HCT116 (cell line): ENCODE measurements at regions not wholly inside any gene's neighbourhood (a gene's known extent, or its start where the extent isn't known, plus 50 kb on each side); places are given as distances from the start of the nearest gene placed in this dataset.

ENCODE experiments used
- ATAC-seq: fragments of 200-7000 bp; cut with Tn5 transposase; 2 replicates; pipeline ENCODE4 v1.9.1; 2020; ENCODE audit warnings: mild to moderate bottlenecking, moderate library complexity
- BruUV-seq: library from RNA; stranded (reverse); fragments of 400-500 nt; replicated peaks from 2 replicates; lab custom pipeline; 2021; lab: Mats Ljungman, UMichigan
- CTCF ChIA-PET: fragments of 300-600 bp; sonication (Branson Sonifier 250); formaldehyde crosslinking; loops from one replicate; lab custom pipeline; 2021; ENCODE audit warnings: antibody characterized with exemption; lab: Charles Lee
- POLR2A ChIA-PET: fragments of 300-600, 350-600 bp; sonication (Branson Sonifier 250); formaldehyde crosslinking; loops from one replicate; lab custom pipeline; 2021; ENCODE audit warnings: antibody characterized with exemption; lab: Charles Lee
- RAD21 ChIA-PET, 2 experiments: fragments of 300-600 bp; sonication (Branson Sonifier 250); formaldehyde crosslinking; loops; one replicate each; lab custom pipeline; 2023; ENCODE audit warnings: low total read pairs in 2 of 2; ENCODE audit not compliant: uncharacterized antibody in 2 of 2, unreplicated experiment in 2 of 2, low non-redundant PET in 1 of 2; lab: Charles Lee
- DNase-seq: peaks from one replicate; pipeline ENCODE4 v3.0.0-alpha.2; 2010; ENCODE audit warnings: low read depth, low spot score
- H2AFZ ChIP-seq: fragments of 200-600 bp; shearing (Covaris generic), sonication (generic); 2 replicates; pipeline ENCODE4 v1.6.1; 2017; ENCODE audit warnings: low read depth, mixed run types, mixed read lengths, antibody characterized with exemption, low read length; ENCODE audit not compliant: poor library complexity, severe bottlenecking
- H3K27ac ChIP-seq: 2 replicates; pipeline ENCODE4 v1.5.1; 2012; ENCODE audit warnings: low read depth, low read length
- H3K27me3 ChIP-seq: fragments of 200-600 bp; sonication (generic); 2 replicates; pipeline ENCODE4 v1.6.1; 2016; ENCODE audit warnings: mixed run types, low read length, mixed read lengths; ENCODE audit not compliant: insufficient read depth
- H3K36me3 ChIP-seq, 2 experiments: fragments of 200-500 bp in 1 of 2; fragments of 200-600 bp in 1 of 2; sonication (Bioruptor generic) in 1 of 2; sonication (generic) in 1 of 2; 2 replicates each; pipeline versions ENCODE4 v1.5.1 to v1.6.1; 2014 to 2016; ENCODE audit warnings: low read length in 2 of 2, inconsistent platforms in 1 of 2, mixed read lengths in 1 of 2, mixed run types in 1 of 2; ENCODE audit not compliant: insufficient read depth in 2 of 2, control insufficient read depth in 1 of 2
- H3K4me1 ChIP-seq, 2 experiments: fragments of 200-600 bp in 1 of 2; sonication (generic) in 1 of 2; 2 replicates each; pipeline versions ENCODE4 v1.5.1 to v1.6.1; 2012 to 2017; ENCODE audit warnings: low read length in 2 of 2, inconsistent platforms in 1 of 2, mild to moderate bottlenecking in 1 of 2, mixed read lengths in 1 of 2, mixed run types in 1 of 2, moderate library complexity in 1 of 2; ENCODE audit not compliant: insufficient read depth in 2 of 2, control insufficient read depth in 1 of 2
- H3K4me2 ChIP-seq: fragments of 200-600 bp; sonication (generic); 2 replicates; pipeline ENCODE4 v1.6.1; 2017; ENCODE audit warnings: mixed run types, low read length, mixed read lengths
- H3K4me3 ChIP-seq, 2 experiments: fragments of 200-600 bp in 1 of 2; sonication (generic) in 1 of 2; replicated peaks in 1 of 2; 2 replicates each; pipeline ENCODE4 v1.5.1; 2011 to 2016; ENCODE audit warnings: low read length in 2 of 2, control low read depth in 1 of 2, low read depth in 1 of 2, mild to moderate bottlenecking in 1 of 2, mixed read lengths in 1 of 2, mixed run types in 1 of 2
- H3K79me2 ChIP-seq: fragments of 200-600 bp; sonication (generic); 2 replicates; pipeline ENCODE4 v1.6.1; 2017; ENCODE audit warnings: mild to moderate bottlenecking, mixed run types, low read length, moderate library complexity, mixed read lengths; ENCODE audit not compliant: insufficient read depth
- H3K9ac ChIP-seq: fragments of 200-600 bp; sonication (generic); 2 replicates; pipeline ENCODE4 v1.6.1; 2016; ENCODE audit warnings: low read length, mixed read lengths
- H3K9me2 ChIP-seq: fragments of 200-600 bp; sonication (generic), shearing (Covaris generic); 2 replicates; pipeline ENCODE4 v1.6.1; 2017; ENCODE audit warnings: mixed run types, mild to moderate bottlenecking, moderate library complexity; ENCODE audit not compliant: insufficient read depth
- H3K9me3 ChIP-seq, 2 experiments: fragments of 200-500 bp in 1 of 2; fragments of 200-600 bp in 1 of 2; sonication (Bioruptor generic) in 1 of 2; sonication (generic) in 1 of 2; 2 replicates each; pipeline ENCODE4 v1.6.1; 2014 to 2017; ENCODE audit warnings: low read length in 2 of 2, mixed read lengths in 2 of 2, inconsistent platforms in 1 of 2, low read depth in 1 of 2, mild to moderate bottlenecking in 1 of 2, mixed run types in 1 of 2, moderate library complexity in 1 of 2; ENCODE audit not compliant: control insufficient read depth in 1 of 2, insufficient read depth in 1 of 2
- H4K20me1 ChIP-seq: fragments of 200-600 bp; sonication (generic), shearing (Covaris generic); 2 replicates; pipeline ENCODE4 v1.6.1; 2017; ENCODE audit warnings: mixed run types, mild to moderate bottlenecking, moderate library complexity; ENCODE audit not compliant: insufficient read depth
- CTCF ChIP-seq, 3 experiments: fragments of 200-600 bp in 1 of 3; sonication (generic) in 1 of 3; IDR thresholded peaks in 2 of 3; conservative IDR thresholded peaks in 1 of 3; 2 replicates each; pipeline ENCODE4 v1.5.1; 2012 to 2017; ENCODE audit warnings: low read depth in 2 of 3, low read length in 2 of 3, antibody characterized with exemption in 1 of 3, borderline replicate concordance in 1 of 3, control low read depth in 1 of 3, mild to moderate bottlenecking in 1 of 3, mixed read lengths in 1 of 3, mixed run types in 1 of 3, moderate library complexity in 1 of 3; ENCODE audit not compliant: insufficient read depth in 1 of 3
- EZH2phosphoT487 ChIP-seq: fragments of 200-600 bp; IDR thresholded peaks from 2 replicates; pipeline ENCODE4 v1.6.1; 2018; ENCODE audit warnings: antibody characterized with exemption, borderline replicate concordance
- SIN3A ChIP-seq: IDR thresholded peaks from 2 replicates; pipeline ENCODE4 v1.6.1; 2012; ENCODE audit warnings: low read depth
- TCF7L2 ChIP-seq: IDR thresholded peaks from 2 replicates; pipeline ENCODE4 v1.7.0; 2011; ENCODE audit warnings: borderline replicate concordance, inconsistent platforms; ENCODE audit not compliant: insufficient read depth, insufficient read length; ENCODE audit errors: extremely low read depth
- intact Hi-C: fragments of 100-400 bp; cut with micrococcal nuclease; formaldehyde crosslinking; loops from 2 replicates; pipeline ENCODE4 v1.10.0; 2022

- Histone ChIP-seq H3K9ac (no peak overlapping the region), H3K36me3 (no peaks in the 10 kb centered on the region), H3K9me2 (no peaks in the 10 kb centered on the region), H3K9me3 (no peaks in the 10 kb centered on the region), H3K4me3 (no peak overlapping the region), H4K20me1 (no peaks in the 10 kb centered on the region), H3K4me1 (peaks cover 24 to 27% of the 10 kb centered on the region in 2 experiments), H3K27ac (no peak overlapping the region), H3K79me2 (peaks cover 4% of the 10 kb centered on the region; the same call in 1 of the 2 replicates), H2AFZ (no peak overlapping the region), H3K4me2 (no peak overlapping the region), H3K27me3 (no peaks in the 10 kb centered on the region)
- no TSS peak for BruUV-seq
- intact Hi-C loops, result no loop called here
- ChIA-PET RAD21 (no interaction called here), CTCF (no interaction called here), POLR2A (no interaction called here)
- no peak for TF ChIP-seq EZH2phosphoT487
- DNase-seq (no peak), ATAC-seq (no peak)
These were observed 163.6 kb upstream of the FAT1 start for GRCh38 chr4:186887291-186887700.

- Histone ChIP-seq H2AFZ (no peak overlapping the region), H3K79me2 (peaks cover 4% of the 10 kb centered on the region; the same call in 1 of the 2 replicates), H3K9me3 (no peaks in the 10 kb centered on the region), H3K36me3 (no peaks in the 10 kb centered on the region), H3K9me2 (no peaks in the 10 kb centered on the region), H3K27ac (no peak overlapping the region), H4K20me1 (no peaks in the 10 kb centered on the region), H3K4me2 (no peak overlapping the region), H3K4me1 (peaks cover 19 to 23% of the 10 kb centered on the region in 2 experiments), H3K27me3 (no peaks in the 10 kb centered on the region), H3K4me3 (no peak overlapping the region), H3K9ac (no peak overlapping the region)
- BruUV-seq, result no TSS peak
- DNase-seq (no peak), ATAC-seq (no peak)
- ChIA-PET POLR2A (no interaction called here), RAD21 (no interaction called here), CTCF (no interaction called here)
- no peak for TF ChIP-seq CTCF (IDR thresholded peaks at IDR 0.05 in 2 of 3, conservative IDR thresholded peaks at IDR 0.05 in 1 of 3; ENCODE audit: borderline replicate concordance in 1 of 3, insufficient read depth in 1 of 3, low read depth in 2 of 3, low read length in 2 of 3)
- no peak for TF ChIP-seq SIN3A
- no peak for TF ChIP-seq TCF7L2
- intact Hi-C loops, result no loop called here
These were observed 164.1 kb upstream of the FAT1 start for GRCh38 chr4:186887752-186888151.
